SW480 (cell line): ENCODE measurements at regions not wholly inside any gene's neighbourhood (a gene's known extent, or its start where the extent isn't known, plus 50 kb on each side); places are given as distances from the start of the nearest gene placed in this dataset.
A peak's percentile ranks its signal among the peaks of the same experiment; 100 is the strongest.
"Not testable (repeated sequence)": the region's sequence is repeated elsewhere in the genome, so short reads cannot be mapped to it uniquely, and the experiment has no call there.

Experiments used
- DNase-seq: peaks from one replicate; pipeline ENCODE4 v3.0.0-alpha.2; 2016; ENCODE audit warnings: low spot score

GRCh38 chr2:132220589-132220988 lies 58.8 kb upstream of the ANKRD30BL start:
- DNase-seq = not testable (repeated sequence)

- not testable (repeated sequence) for DNase-seq
Measured at GRCh38 chr2:132221886-132222285, 60.1 kb upstream of the ANKRD30BL start.

- no peak for DNase-seq
Measured at GRCh38 chr2:132252191-132252893, 90.6 kb upstream of the ANKRD30BL start.

- DNase-seq = no peak
Measured at GRCh38 chr2:132252894-132253264, 91.1 kb upstream of the ANKRD30BL start.

GRCh38 chr2:132253496-132254305 lies 91.9 kb upstream of the ANKRD30BL start:
- DNase-seq = no peak

GRCh38 chr2:132254306-132254919 lies 92.7 kb upstream of the ANKRD30BL start:
- not testable (repeated sequence) for DNase-seq

GRCh38 chr2:132255714-132256113 lies 94.0 kb upstream of the ANKRD30BL start:
- DNase-seq = no peak

- no peak for DNase-seq
Measured at GRCh38 chr2:132256251-132256902, 94.6 kb upstream of the ANKRD30BL start.

- DNase-seq = not testable (repeated sequence)
Measured at GRCh38 chr2:132256903-132257300, 95.2 kb upstream of the ANKRD30BL start.

GRCh38 chr2:132257301-132258171 lies 95.8 kb upstream of the ANKRD30BL start:
- DNase-seq = not testable (repeated sequence)

GRCh38 chr2:132259276-132259675 lies 97.5 kb upstream of the ANKRD30BL start:
- not testable (repeated sequence) for DNase-seq

GRCh38 chr2:132265595-132265994 lies 103.8 kb upstream of the ANKRD30BL start:
- not testable (repeated sequence) for DNase-seq

GRCh38 chr2:132267105-132267497 lies 105.3 kb upstream of the ANKRD30BL start:
- DNase-seq = no peak

GRCh38 chr2:132267498-132268283 lies 105.9 kb upstream of the ANKRD30BL start:
- DNase-seq = peak; percentile 4

GRCh38 chr2:132268284-132268976 lies 106.7 kb upstream of the ANKRD30BL start:
- DNase-seq = peak; percentile 70

- DNase-seq = no peak
Measured at GRCh38 chr2:132268977-132269523, 107.3 kb upstream of the ANKRD30BL start.

GRCh38 chr2:132270255-132270654 lies 108.5 kb upstream of the ANKRD30BL start:
- DNase-seq = no peak

- no peak for DNase-seq
Measured at GRCh38 chr2:132270981-132271546, 109.3 kb upstream of the ANKRD30BL start.

- DNase-seq = not testable (repeated sequence)
Measured at GRCh38 chr2:132271794-132272193, 110.0 kb upstream of the ANKRD30BL start.
